HUES6 (cell line): ENCODE measurements at regions not wholly inside any gene's neighbourhood (a gene's known extent, or its start where the extent isn't known, plus 50 kb on each side); places are given as distances from the start of the nearest gene placed in this dataset.

Experiments used
- H3K27ac ChIP-seq: 2 replicates; pipeline ENCODE4 v1.7.0; 2013; ENCODE audit warnings: low read depth, mild to moderate bottlenecking, low read length, inconsistent platforms
- H3K27me3 ChIP-seq: 2 replicates; pipeline ENCODE4 v1.6.1; 2013; ENCODE audit warnings: low read length; ENCODE audit not compliant: control insufficient read depth, insufficient read depth
- H3K36me3 ChIP-seq: 2 replicates; pipeline ENCODE4 v1.6.1; 2013; ENCODE audit warnings: low read length; ENCODE audit not compliant: control insufficient read depth, insufficient read depth
- H3K4me1 ChIP-seq: 2 replicates; pipeline ENCODE4 v1.6.1; 2013; ENCODE audit warnings: low read length; ENCODE audit not compliant: control insufficient read depth, insufficient read depth
- H3K4me3 ChIP-seq: 2 replicates; pipeline ENCODE4 v1.5.1; 2013; ENCODE audit warnings: low read depth, low read length
- H3K9ac ChIP-seq: one replicate; pipeline ENCODE4 v1.6.1; 2013; ENCODE audit warnings: mild to moderate bottlenecking, low read length
- H3K9me3 ChIP-seq: 2 replicates; pipeline ENCODE4 v1.6.1; 2013; ENCODE audit warnings: low read depth, low read length; ENCODE audit not compliant: control insufficient read depth, insufficient read depth

DNA sequence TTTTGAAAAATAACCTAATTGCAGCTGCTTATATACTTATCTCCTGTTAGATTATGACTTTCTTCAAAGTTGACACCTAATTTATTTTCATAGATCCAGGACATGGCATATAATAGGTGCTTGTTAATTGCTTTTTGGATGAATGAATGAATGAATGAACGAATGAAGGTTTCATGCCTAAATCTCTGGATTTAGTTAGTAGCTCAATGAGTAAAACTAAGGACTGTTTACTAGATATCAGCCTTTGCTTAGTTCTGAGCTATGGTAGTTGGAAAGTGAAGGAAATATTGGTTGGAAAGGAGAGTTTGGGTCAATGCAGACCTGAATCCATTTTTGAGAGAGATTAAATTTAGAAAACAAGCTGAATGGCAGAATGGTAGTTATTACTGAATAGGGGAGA is 160.4 kb upstream of the SGO1 start:
- no peak overlapping the region for H3K4me3 ChIP-seq
- no peaks in the 10 kb centered on the region for H3K27me3 ChIP-seq
- H3K4me1 ChIP-seq: peaks cover 4% of the 10 kb centered on the region; the same call in 1 of the 2 replicates
- no peak overlapping the region for H3K9ac ChIP-seq
- H3K9me3 ChIP-seq: no peaks in the 10 kb centered on the region
- H3K27ac ChIP-seq: no peak overlapping the region
- no peaks in the 10 kb centered on the region for H3K36me3 ChIP-seq

- H3K27ac ChIP-seq: peak overlapping the region; percentile 18; the same call in 1 of the 2 replicates
- no peak overlapping the region for H3K9ac ChIP-seq
- no peaks in the 10 kb centered on the region for H3K36me3 ChIP-seq
- no peaks in the 10 kb centered on the region for H3K9me3 ChIP-seq
- no peak overlapping the region for H3K4me3 ChIP-seq
- H3K4me1 ChIP-seq: peaks cover 4% of the 10 kb centered on the region; the same call in 1 of the 2 replicates
- H3K27me3 ChIP-seq: no peaks in the 10 kb centered on the region
Measured at GRCh38 chr3:20344400-20344959, 158.5 kb upstream of the SGO1 start.

DNA sequence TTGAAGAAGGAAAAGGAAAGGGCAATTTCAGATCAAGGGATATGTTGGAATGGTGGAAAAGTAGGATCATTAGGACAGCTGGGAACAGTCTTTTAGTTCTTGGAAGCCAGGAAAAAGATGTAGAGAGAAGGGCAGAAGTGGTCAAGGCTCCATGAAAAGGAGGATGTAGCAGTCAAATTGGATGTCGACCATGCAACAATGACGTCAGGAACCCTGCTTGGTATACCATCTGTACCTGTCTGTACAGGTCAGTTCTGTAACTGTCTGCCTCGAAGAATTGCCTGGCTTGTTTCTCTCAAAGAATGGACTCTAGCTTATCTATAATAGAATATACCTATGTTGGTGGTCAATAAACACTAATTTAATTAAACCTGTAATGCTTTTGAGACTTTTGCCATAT is 157.8 kb upstream of the SGO1 start:
- H3K36me3 ChIP-seq: no peaks in the 10 kb centered on the region
- H3K27ac ChIP-seq: peak overlapping the region; percentile 18; the same call in 1 of the 2 replicates
- H3K4me3 ChIP-seq: no peak overlapping the region

GRCh38 chr3:20340324-20340928 is 154.4 kb upstream of the SGO1 start:
- H3K36me3 ChIP-seq: no peaks in the 10 kb centered on the region
- no peaks in the 10 kb centered on the region for H3K27me3 ChIP-seq
- H3K9me3 ChIP-seq: no peaks in the 10 kb centered on the region
- no peak overlapping the region for H3K9ac ChIP-seq
- peaks cover 6% of the 10 kb centered on the region; the same call in 1 of the 2 replicates for H3K4me1 ChIP-seq
- H3K4me3 ChIP-seq: no peak overlapping the region
- no peak overlapping the region for H3K27ac ChIP-seq

More for the DNA sequence above, 157.8 kb upstream of the SGO1 start:
- Histone ChIP-seq H3K27me3 (no peaks in the 10 kb centered on the region), H3K9me3 (no peaks in the 10 kb centered on the region), H3K4me1 (peaks cover 6% of the 10 kb centered on the region; the same call in 1 of the 2 replicates), H3K9ac (no peak overlapping the region)

GRCh38 chr3:20336572-20336971 is 150.6 kb upstream of the SGO1 start:
- Histone ChIP-seq H3K4me3 (no peak overlapping the region), H3K4me1 (0 out of 2 replicates have a peak, but pooled peaks cover 3% of the 10 kb centered on the region), H3K9ac (no peak overlapping the region), H3K9me3 (no peaks in the 10 kb centered on the region), H3K27me3 (no peaks in the 10 kb centered on the region), H3K36me3 (no peaks in the 10 kb centered on the region), H3K27ac (no peak overlapping the region)

- Histone ChIP-seq H3K4me3 (no peak overlapping the region), H3K27me3 (no peaks in the 10 kb centered on the region), H3K9ac (no peak overlapping the region), H3K27ac (no peak overlapping the region), H3K9me3 (no peaks in the 10 kb centered on the region), H3K36me3 (no peaks in the 10 kb centered on the region), H3K4me1 (0 out of 2 replicates have a peak, but pooled peaks cover 3% of the 10 kb centered on the region)
Measured at GRCh38 chr3:20334842-20335241, 148.8 kb upstream of the SGO1 start.

DNA sequence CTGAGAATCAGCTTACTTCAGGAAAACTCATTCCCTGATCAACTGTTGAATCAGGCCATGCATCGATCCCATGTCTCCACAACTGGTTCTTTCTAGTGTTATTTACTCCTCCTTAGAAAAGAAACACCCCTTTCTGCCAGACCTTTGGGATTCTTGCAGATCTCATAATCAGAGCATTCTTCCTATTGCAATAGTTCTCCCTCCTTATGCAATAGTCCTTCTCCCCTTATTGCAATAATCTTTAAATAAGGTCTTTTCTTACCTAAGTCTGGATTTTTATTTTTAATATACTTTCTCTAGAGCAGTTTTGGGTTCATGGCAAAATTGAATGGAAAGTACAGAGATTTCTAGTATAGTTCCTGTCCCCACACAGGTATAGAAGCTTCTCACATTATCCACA is 141.9 kb upstream of the SGO1 start:
- no peaks in the 10 kb centered on the region for H3K36me3 ChIP-seq
- H3K27ac ChIP-seq: no peak overlapping the region
- H3K9ac ChIP-seq: no peak overlapping the region
- no peaks in the 10 kb centered on the region for H3K9me3 ChIP-seq
- no peak overlapping the region for H3K4me3 ChIP-seq
- 0 out of 2 replicates have a peak, but pooled peaks cover 5% of the 10 kb centered on the region for H3K4me1 ChIP-seq
- no peaks in the 10 kb centered on the region for H3K27me3 ChIP-seq

- Histone ChIP-seq H3K9ac (no peak overlapping the region), H3K4me1 (0 out of 2 replicates have a peak, but pooled peaks cover 5% of the 10 kb centered on the region), H3K27ac (no peak overlapping the region), H3K4me3 (no peak overlapping the region), H3K27me3 (no peaks in the 10 kb centered on the region), H3K36me3 (no peaks in the 10 kb centered on the region), H3K9me3 (no peaks in the 10 kb centered on the region)
Measured at GRCh38 chr3:20326541-20326940, 140.5 kb upstream of the SGO1 start.

DNA sequence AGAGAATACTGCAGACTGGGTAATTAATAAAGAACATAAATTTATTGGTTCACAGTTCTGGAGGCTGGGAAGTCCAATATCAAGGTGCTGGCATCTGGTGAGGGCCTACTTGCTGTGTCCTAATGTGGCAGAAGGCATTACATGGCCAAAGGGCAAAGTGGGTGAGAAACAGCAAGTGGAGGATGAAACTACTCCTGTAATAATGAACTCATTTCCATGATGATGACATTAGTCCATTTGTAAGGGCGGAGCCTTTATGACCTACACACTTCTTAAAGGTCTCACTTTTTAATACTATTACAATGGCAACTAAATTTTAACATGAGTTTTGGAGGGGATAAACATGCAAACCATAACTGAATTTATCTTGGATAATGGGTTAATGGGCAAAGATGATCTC is 139.6 kb upstream of the SGO1 start:
- 0 out of 2 replicates have a peak, but pooled peaks cover 5% of the 10 kb centered on the region for H3K4me1 ChIP-seq
- no peaks in the 10 kb centered on the region for H3K27me3 ChIP-seq
- H3K4me3 ChIP-seq: no peak overlapping the region
- no peak overlapping the region for H3K9ac ChIP-seq
- H3K9me3 ChIP-seq: no peaks in the 10 kb centered on the region
- H3K36me3 ChIP-seq: no peaks in the 10 kb centered on the region
- no peak overlapping the region for H3K27ac ChIP-seq

DNA sequence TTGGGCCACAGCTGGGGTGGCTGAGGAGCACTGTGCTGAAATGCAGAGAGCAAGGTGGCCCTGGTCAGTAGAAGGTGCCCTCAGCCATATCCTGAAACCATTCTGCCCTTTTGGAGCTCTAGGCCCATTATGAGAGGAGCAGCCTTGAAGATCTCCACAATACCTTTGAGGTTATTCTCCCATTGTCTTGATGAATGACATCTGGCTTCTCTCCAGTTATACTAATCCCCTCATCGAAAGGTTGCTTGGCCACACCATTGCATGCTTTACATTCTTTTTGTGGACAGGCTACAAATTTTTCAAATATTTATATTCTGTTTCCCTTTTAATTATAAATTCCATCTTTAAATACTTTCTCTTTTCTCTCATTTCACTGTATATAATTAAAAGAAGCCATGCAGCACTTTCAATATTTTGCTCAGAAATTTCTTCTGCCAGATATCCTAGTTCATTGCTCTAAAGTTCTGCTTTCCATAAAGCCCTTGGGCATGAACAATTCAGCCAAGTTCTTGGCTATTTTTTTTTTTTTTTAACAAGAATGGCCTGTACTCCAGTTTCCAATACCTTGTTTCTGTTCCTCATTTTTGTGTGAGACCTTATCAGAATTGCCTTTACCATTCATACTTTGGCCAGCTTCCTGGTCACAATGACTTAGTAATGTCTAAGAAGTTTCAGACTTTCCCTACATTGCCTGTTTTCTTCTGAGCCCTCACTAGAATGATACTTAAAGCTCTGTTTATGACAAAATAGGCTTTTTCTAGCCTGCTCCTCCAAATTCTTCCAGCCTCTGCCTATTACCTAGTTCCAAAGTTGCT is 138.9 kb upstream of the SGO1 start:
- Histone ChIP-seq H3K27ac (no peak overlapping the region), H3K4me3 (no peak overlapping the region), H3K36me3 (no peaks in the 10 kb centered on the region), H3K9ac (no peak overlapping the region), H3K4me1 (0 out of 2 replicates have a peak, but pooled peaks cover 4% of the 10 kb centered on the region), H3K9me3 (no peaks in the 10 kb centered on the region), H3K27me3 (no peaks in the 10 kb centered on the region)
